IPS-NIHi7 (cell line): ENCODE measurements at regions not wholly inside any gene's neighbourhood (a gene's known extent, or its start where the extent isn't known, plus 50 kb on each side); places are given as distances from the start of the nearest gene placed in this dataset.

ENCODE experiments used
- DNase-seq: peaks from one replicate; pipeline ENCODE4 v3.0.0; 2012; ENCODE audit warnings: mixed read lengths; ENCODE audit errors: extremely low spot score

DNA sequence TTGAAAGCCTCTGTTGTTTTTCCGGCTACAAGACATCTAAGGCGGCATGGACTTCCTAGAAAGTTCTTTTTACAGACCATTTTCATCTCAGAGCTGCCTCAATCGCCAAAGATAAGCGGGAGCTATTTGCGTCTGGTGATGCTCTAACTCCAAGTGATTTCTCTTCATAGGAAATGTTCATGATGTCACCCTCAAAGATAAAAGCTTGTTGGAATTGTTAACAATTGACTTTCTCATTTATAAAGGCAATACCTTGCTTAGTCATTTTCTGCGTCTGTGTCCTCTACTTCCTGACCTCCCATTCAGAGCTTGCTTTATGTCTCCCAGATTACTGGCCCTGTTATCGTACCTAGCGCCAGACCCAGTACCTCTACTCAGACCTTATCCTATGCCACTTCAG lies 259.0 kb upstream of the G2E3 start:
- DNase-seq: no peak

DNA sequence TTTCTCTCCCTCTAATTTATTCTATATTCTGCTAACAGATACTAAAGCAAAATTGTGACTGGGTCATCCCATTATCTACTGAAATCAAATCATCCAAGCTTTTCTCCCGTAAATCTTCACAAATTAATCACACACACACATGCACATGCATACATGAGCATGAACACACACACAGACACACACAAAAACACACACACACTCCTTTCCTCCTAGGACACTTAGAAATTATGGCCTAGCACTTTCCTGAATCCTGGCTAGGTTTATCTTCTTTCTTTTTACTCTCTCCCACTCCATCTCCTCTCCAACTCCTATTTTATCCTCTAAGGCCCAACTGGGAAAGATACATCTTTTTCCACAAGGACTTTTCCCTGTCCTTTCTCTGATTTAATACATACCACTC lies 255.6 kb upstream of the G2E3 start:
- DNase-seq: no peak

- no peak for DNase-seq
Measured at GRCh38 chr14:30305346-30305745, 253.6 kb upstream of the G2E3 start.

GRCh38 chr14:30309405-30309804 lies 249.6 kb upstream of the G2E3 start:
- DNase-seq: no peak

DNA sequence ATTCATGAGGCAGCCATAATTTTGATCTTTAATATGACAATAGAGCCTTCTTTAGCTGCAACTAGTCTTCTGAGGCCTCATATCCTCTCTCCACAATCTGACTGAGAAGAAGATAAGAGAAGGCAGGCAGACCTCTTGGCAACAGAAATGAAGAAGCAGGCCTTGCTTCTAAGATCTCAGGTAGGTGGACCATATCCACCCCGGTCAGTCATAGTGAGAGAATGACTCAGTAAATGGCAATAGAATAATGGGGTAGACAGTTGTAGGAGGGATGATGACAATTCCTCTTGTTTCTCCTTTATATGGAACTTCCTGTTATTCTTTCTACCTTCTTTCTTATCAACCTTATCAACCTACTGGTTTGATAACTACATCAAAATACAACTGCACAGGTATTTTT lies 246.7 kb upstream of the G2E3 start:
- DNase-seq: no peak

DNA sequence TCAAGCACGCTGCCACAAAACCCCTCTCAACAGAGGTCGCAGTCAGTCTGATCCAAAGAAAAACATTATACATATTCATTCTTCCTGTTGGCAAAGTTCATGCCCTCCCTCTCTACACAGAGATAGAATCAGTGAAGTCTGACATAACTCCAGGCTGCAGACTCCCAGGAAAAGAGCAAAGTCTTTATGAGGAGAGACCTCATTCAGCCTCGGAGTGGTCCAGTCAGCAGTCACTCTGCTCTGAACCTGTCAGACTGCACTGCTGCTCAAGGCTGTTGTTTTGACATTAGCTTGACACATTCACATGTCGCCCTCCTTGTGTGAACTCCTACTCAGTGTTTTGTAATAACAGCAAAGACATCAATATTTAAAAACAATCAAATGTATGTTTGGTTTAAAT lies 241.2 kb upstream of the G2E3 start:
- DNase-seq: no peak

GRCh38 chr14:30322819-30323218 lies 236.1 kb upstream of the G2E3 start:
- no peak for DNase-seq

DNA sequence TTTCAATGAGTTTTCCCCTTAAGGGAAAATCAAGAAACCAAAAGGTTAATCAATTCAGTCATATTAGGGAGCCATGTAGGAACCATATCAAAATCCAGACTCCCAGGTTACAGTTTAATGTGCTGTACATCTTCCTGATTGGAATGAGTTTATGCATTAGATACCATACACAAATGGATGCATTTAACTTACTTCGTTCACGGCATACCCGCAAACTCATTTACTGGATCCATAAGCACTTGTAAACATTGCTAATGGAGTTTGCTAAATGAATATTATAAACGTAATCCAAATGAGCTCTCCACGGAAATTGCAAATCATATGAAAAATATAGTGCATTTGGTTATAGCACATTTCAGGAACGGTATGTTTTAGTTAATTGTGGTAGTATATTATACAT lies 228.9 kb upstream of the G2E3 start:
- no peak for DNase-seq

GRCh38 chr14:30330445-30330844 lies 228.5 kb upstream of the G2E3 start:
- peak; percentile 13 for DNase-seq

GRCh38 chr14:30331030-30331429 lies 227.9 kb upstream of the G2E3 start:
- no peak for DNase-seq

DNA sequence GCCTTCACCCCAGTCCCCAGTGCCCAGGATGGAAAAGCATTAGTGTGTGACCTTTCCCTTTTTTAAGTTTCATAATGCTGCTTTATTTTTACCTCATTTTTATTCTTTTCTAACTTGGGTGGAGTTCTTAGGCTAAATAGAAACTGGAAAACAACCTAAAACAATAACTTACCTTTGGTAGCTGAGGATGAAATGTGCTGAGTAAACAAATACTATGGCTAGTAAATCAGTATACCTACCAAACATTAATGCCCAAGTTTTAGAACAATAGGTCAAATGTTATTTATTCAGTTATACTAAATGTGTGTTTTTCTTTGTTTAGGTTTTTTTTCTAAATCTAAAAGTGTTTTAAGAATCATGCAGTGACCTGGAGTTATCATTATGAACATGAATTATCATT lies 226.6 kb upstream of the G2E3 start:
- no peak for DNase-seq

DNA sequence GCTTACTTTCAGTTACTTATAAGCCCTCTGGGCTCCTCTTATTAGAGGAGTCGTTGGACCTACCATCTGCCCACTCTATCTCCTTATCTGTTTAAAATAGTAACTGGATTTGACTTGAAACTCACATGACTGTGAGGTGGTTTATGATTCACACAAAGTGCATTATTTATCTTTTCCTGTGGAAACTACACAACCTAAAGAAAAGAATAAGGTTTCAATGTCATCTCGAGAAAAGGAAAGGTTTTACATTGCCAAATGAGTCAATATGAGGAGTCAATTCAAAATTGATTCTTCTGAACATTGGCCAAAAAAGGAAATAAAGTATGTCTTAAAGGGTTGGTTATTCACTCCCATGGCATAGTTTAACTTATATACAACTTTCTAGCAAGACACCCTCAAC lies 225.0 kb upstream of the G2E3 start:
- no peak for DNase-seq

DNA sequence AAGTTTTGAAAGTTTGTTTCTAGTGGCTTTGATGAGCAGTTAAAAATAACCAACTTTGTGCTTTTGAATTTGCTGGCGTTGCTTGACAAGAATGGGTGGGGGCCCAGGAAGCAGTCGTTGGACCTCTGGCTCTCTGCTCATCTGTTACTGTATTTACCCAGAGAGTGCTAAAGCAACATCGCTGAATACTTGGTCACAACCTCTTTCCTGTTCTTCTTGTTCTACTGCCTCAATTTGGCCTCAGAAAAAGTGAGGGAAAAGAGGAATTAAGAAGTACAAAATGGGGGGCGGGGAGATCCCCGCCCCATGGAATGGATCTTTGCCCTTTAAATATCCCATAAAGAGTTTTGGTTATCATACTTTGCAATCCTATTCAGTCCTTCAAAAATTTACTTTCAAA lies 221.5 kb upstream of the G2E3 start:
- no peak for DNase-seq

GRCh38 chr14:30339311-30339901 lies 219.6 kb upstream of the G2E3 start:
- DNase-seq: no peak

DNA sequence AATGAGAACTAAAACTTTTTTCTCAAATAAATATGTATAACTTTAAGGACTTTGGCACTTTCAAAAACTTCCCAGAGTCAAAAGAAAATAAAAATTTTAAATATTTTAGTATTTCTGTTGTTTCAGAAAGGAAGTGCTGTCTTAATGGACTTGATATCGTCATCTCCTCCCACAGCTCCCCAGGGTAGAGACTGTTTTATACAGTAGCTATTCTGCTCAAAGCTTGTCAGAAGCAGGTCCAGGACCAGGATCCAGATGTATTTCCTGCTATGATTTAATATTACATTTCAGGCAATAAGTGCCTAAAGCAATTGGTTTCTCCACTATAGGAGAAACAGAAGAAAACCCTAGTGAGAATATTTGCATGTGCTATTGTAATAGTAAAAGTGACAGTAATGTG lies 218.5 kb upstream of the G2E3 start:
- no peak for DNase-seq

DNA sequence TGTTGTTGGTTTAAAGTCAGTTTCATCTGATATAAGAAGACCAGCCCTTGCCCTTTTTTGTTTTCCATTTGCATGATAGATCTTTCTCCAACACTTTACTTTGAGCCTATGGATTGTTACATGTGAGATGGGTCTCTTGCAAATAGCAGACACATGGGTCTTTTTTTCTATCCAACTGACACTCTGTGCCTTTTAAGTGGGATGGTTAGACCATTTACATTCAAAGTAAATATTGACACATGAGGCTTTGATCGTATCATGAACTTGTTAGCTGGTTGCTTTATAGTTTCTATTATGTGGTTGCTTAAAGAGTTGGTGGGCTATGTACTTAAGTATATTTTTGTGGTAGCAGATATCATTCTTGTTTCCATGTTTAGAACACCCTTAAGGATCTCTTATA lies 213.4 kb upstream of the G2E3 start:
- DNase-seq: no peak

DNA sequence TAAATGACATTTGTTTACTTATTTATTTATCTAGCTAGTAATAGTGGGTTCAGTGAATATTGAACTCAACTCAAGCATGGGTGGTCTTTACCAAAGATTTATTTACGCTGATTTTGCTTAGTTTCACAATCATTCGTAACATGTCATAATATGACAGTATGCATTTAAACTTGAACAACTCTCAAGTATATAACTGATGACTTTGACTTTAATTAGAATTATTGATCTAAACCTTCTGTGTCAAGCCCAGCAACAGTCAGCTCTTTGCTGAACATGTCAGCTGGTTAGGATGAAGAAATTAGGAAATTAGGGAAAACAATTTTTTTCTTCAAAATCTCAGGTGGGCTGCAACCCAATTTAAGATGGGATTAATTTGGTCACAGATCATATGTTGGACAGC lies 210.5 kb upstream of the G2E3 start:
- no peak for DNase-seq

DNA sequence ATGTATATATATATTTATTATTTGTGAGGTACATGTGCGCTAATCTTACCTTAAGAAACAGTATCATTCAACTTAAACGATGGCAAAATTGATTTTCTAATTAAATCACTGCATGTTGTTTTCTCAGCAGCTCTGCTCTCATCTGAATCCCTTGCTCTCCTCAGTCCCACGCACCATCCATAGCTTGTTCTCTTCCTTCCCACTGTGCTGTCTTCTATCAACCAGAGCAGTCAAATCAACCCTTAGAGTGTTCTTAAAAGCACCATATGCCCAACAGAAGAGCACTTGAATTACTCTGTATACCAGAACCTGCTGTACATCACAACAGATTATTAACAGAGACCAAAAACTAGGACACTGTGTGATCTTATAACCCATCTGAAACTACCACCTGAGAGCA lies 209.4 kb upstream of the G2E3 start:
- DNase-seq: no peak

GRCh38 chr14:30354439-30354838 lies 204.5 kb upstream of the G2E3 start:
- no peak for DNase-seq

DNA sequence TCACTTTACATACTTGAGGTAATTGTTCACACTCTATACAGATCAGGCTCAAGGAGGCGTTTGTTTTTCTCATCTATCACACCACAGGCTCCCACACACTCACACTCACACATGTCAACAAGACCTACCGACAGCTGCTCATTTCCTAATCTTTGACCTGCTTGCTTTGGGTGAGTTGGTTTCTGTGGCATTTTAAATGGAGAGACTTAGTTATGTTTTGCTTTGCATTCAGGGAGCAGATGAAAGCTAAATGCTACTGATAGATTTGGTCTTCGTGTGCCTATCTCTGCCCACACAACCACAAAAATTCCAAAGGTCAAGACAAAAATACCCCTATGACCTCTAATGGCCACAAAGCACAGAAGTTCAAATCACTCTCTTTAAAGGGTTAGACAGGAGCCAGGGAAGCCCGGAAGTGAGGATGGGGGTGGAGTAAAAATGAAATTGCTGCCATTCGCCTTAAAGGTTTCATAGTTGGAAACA lies 203.5 kb upstream of the G2E3 start:
- no peak for DNase-seq

DNA sequence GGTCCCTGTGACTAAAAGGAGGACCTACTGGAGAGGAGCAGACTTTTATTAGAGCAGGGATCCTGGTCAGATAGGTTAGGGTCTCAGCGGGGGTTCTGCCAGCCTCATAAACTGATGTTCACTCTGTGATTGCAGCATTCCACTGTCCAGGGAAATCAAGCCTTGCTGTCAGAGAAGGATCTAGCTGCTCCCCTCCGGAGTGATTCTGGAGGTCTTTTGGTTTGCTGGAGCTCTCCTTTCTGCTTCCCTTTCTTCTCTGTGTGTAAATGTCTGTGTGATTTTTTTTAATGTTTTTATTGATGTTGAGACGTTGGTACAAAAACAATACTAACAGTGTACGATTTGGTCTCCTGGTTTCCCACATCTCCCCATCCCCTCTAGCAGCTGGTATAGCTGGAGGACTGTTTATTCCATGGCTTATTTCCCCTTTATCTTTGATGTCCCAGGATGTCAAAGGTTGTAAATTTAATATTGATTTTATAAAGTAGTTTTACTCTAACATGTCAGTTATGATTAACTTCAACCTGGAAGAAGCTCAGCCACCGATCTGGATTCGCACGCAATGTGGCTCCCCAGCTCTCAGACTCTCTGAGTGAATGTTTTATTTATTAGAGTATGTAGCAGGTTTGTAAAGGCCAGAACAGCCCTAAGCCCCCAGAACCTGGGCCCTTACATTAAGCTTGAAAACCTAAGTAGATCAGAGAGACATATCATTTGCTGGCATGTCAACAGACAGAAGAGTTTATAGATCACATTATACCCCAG lies 202.3 kb upstream of the G2E3 start:
- no peak for DNase-seq

DNA sequence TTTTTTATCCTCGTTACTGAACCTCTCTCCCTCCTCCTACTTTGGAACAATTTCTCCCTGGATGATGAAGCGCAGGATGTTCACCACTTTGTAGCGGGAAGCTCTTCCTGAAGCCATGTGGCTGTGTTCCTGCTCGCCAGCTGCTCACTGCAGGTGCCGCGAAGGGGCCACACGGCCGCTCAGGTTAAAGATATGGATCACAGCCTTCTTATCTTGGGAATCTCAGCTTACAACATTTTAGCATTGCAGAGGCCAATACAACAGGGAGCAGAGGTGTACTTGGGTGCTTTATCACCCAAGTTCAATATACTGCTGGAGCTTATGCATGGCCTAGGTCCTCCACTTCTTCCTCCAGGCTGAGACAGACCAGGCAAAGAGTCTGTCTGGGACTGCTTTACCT lies 201.2 kb upstream of the G2E3 start:
- DNase-seq: no peak

DNA sequence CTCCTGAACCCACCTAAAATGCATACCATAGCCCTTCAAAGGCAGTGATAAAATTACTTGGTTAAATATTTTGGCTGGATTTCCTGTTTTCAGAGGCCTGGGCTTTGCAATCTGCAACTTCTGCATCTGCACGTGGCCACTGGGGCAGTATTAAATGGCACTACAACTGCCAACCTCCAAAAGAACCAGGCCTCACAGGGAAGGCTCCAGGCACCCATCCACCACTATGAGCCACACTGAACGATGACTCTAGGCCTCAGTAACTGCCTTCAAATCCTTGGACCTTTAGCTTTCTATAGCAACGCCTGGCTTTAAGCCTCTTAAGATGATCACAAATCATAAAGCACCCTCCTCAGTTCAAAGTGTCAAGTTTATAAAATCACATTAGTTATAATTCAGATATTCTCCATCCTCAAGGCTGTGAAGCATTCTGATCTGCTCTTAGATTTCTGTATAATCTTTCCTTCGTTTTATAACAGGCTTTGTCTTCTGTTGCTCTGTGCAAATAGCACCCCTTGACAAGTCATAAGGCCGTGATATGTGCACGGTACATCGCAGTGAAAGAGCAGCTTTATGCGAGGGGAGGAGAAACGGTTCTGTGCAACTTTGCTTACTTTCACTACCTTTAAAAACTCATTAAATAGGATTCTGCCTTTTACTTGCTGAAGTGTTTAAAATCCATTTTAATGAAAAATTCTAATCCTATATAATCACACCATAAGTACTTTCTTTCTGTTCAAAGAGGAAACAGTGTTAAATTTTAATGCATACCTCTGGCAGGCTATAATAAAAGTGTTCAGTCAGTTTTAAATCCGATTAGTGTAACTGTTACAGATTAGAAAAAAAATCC lies 196.4 kb upstream of the G2E3 start:
- DNase-seq: no peak
